WTC11 (cell line): ENCODE measurements at regions not wholly inside any gene's neighbourhood (a gene's known extent, or its start where the extent isn't known, plus 50 kb on each side); places are given as distances from the start of the nearest gene placed in this dataset.

ENCODE experiments used
- ATAC-seq: fragments of 200-7000 bp; cut with Tn5 transposase; 2 replicates; pipeline ENCODE4 v1.10.0; 2021; ENCODE audit warnings: mild to moderate bottlenecking, moderate library complexity
- CTCF ChIA-PET: fragments of 300-600 bp; sonication (Branson Sonifier 250); formaldehyde crosslinking; loops from one replicate; lab custom pipeline; 2021; ENCODE audit warnings: antibody characterized with exemption; lab: Charles Lee
- POLR2A ChIA-PET: fragments of 350-600 bp; sonication (Branson Sonifier 250); formaldehyde crosslinking; loops from one replicate; lab custom pipeline; 2021; ENCODE audit warnings: antibody characterized with exemption; lab: Charles Lee
- DNase-seq: peaks from one replicate; pipeline ENCODE4 v3.0.0; 2021; ENCODE audit warnings: low spot score
- H3K27ac Mint-ChIP-seq: 2 replicates; pipeline ENCODE4 v1.8.0; 2021; ENCODE audit warnings: mixed read lengths
- H3K27me3 Mint-ChIP-seq: 2 replicates; pipeline ENCODE4 v1.8.0; 2021; ENCODE audit warnings: low read depth, mild to moderate bottlenecking, moderate library complexity, mixed read lengths
- H3K36me3 Mint-ChIP-seq: 2 replicates; pipeline ENCODE4 v1.8.0; 2021; ENCODE audit warnings: mixed read lengths
- H3K4me1 Mint-ChIP-seq: 2 replicates; pipeline ENCODE4 v1.8.0; 2022; ENCODE audit warnings: mixed read lengths
- H3K4me3 Mint-ChIP-seq: 2 replicates; pipeline ENCODE4 v1.8.0; 2021; ENCODE audit warnings: mild to moderate bottlenecking, moderate library complexity, mixed read lengths
- H3K9me3 Mint-ChIP-seq: 2 replicates; pipeline ENCODE4 v1.8.0; 2021; ENCODE audit warnings: mixed read lengths
- ATF3 ChIP-seq: sonication (generic); formaldehyde crosslinking; conservative IDR thresholded peaks from 2 replicates; pipeline ENCODE4 v1.8.1; 2022; ENCODE audit warnings: mild to moderate bottlenecking, missing genetic modification reagents
- CREM ChIP-seq: sonication (generic); formaldehyde crosslinking; IDR thresholded peaks from 2 replicates; pipeline ENCODE4 v1.8.1; 2022; ENCODE audit warnings: mild to moderate bottlenecking, missing genetic modification reagents, moderate library complexity
- EMX1 ChIP-seq: fragments of 250-450 bp; sonication (Bioruptor Pico); IDR thresholded peaks from 2 replicates; pipeline ENCODE4 v1.8.0; 2021; ENCODE audit warnings: mild to moderate bottlenecking
- FOXJ3 ChIP-seq: sonication (generic); formaldehyde crosslinking; IDR thresholded peaks from 2 replicates; pipeline ENCODE4 v1.9.0; 2021; ENCODE audit warnings: missing genetic modification reagents, mild to moderate bottlenecking, borderline replicate concordance
- GTF2I ChIP-seq: fragments of 250-450 bp; sonication (Bioruptor Pico); conservative IDR thresholded peaks from 2 replicates; pipeline ENCODE4 v1.4.0; 2021; ENCODE audit warnings: mild to moderate bottlenecking
- HMGA2 ChIP-seq: fragments of 250-450 bp; sonication (Bioruptor Pico); IDR thresholded peaks from 2 replicates; pipeline ENCODE4 v1.4.0; 2021; ENCODE audit warnings: mild to moderate bottlenecking, moderate library complexity
- MAX ChIP-seq: sonication (generic); formaldehyde crosslinking; IDR thresholded peaks from 2 replicates; pipeline ENCODE4 v1.8.0; 2022; ENCODE audit warnings: mild to moderate bottlenecking, missing genetic modification reagents
- NFATC4 ChIP-seq: fragments of 250-450 bp; sonication (Bioruptor Pico); IDR thresholded peaks from 2 replicates; pipeline ENCODE4 v1.9.0; 2021; ENCODE audit warnings: mild to moderate bottlenecking
- NFYB ChIP-seq: sonication (generic); formaldehyde crosslinking; conservative IDR thresholded peaks from 2 replicates; pipeline ENCODE4 v1.8.0; 2022; ENCODE audit warnings: low read depth, missing genetic modification reagents
- PRRX2 ChIP-seq: fragments of 250-450 bp; sonication (Bioruptor Pico); IDR thresholded peaks from 2 replicates; pipeline ENCODE4 v1.8.0; 2021; ENCODE audit warnings: mild to moderate bottlenecking
- RORB ChIP-seq: fragments of 250-450 bp; sonication (Bioruptor Pico); IDR thresholded peaks from 2 replicates; pipeline ENCODE4 v1.9.0; 2021; ENCODE audit warnings: mild to moderate bottlenecking
- SOX15 ChIP-seq: fragments of 250-450 bp; sonication (Bioruptor Pico); IDR thresholded peaks from 2 replicates; pipeline ENCODE4 v1.9.0; 2021; ENCODE audit warnings: mild to moderate bottlenecking
- STAT6 ChIP-seq: sonication (generic); formaldehyde crosslinking; conservative IDR thresholded peaks from 2 replicates; pipeline ENCODE4 v1.8.1; 2023; ENCODE audit warnings: mild to moderate bottlenecking, low read depth, missing genetic modification reagents, moderate library complexity
- TCF7 ChIP-seq: sonication (generic); formaldehyde crosslinking; IDR thresholded peaks from 2 replicates; pipeline ENCODE4 v1.8.0; 2022; ENCODE audit warnings: mild to moderate bottlenecking, low read depth, missing genetic modification reagents, moderate library complexity
- ZNF138 ChIP-seq: sonication (generic); formaldehyde crosslinking; conservative IDR thresholded peaks from 2 replicates; pipeline ENCODE4 v1.8.1; 2022; ENCODE audit warnings: mild to moderate bottlenecking, moderate library complexity, missing genetic modification reagents
- ZNF263 ChIP-seq: sonication (generic); formaldehyde crosslinking; IDR thresholded peaks from 2 replicates; pipeline ENCODE4 v1.8.1; 2022; ENCODE audit warnings: low read depth, mild to moderate bottlenecking, moderate library complexity, missing genetic modification reagents
- TF ChIP-seq, protein P1 (sequence below): sonication (generic); formaldehyde crosslinking; IDR thresholded peaks from 2 replicates; pipeline ENCODE4 v1.8.0; 2022; ENCODE audit warnings: missing genetic modification reagents
- TF ChIP-seq, protein P2 (sequence below): sonication (generic); formaldehyde crosslinking; IDR thresholded peaks from 2 replicates; pipeline ENCODE4 v1.8.1; 2023; ENCODE audit warnings: mild to moderate bottlenecking, missing genetic modification reagents
- TF ChIP-seq, protein P3 (sequence below): sonication (generic); formaldehyde crosslinking; IDR thresholded peaks from 2 replicates; pipeline ENCODE4 v1.8.1; 2022; ENCODE audit warnings: mild to moderate bottlenecking, missing genetic modification reagents, moderate library complexity, borderline replicate concordance

- TF ChIP-seq, protein P1, sequence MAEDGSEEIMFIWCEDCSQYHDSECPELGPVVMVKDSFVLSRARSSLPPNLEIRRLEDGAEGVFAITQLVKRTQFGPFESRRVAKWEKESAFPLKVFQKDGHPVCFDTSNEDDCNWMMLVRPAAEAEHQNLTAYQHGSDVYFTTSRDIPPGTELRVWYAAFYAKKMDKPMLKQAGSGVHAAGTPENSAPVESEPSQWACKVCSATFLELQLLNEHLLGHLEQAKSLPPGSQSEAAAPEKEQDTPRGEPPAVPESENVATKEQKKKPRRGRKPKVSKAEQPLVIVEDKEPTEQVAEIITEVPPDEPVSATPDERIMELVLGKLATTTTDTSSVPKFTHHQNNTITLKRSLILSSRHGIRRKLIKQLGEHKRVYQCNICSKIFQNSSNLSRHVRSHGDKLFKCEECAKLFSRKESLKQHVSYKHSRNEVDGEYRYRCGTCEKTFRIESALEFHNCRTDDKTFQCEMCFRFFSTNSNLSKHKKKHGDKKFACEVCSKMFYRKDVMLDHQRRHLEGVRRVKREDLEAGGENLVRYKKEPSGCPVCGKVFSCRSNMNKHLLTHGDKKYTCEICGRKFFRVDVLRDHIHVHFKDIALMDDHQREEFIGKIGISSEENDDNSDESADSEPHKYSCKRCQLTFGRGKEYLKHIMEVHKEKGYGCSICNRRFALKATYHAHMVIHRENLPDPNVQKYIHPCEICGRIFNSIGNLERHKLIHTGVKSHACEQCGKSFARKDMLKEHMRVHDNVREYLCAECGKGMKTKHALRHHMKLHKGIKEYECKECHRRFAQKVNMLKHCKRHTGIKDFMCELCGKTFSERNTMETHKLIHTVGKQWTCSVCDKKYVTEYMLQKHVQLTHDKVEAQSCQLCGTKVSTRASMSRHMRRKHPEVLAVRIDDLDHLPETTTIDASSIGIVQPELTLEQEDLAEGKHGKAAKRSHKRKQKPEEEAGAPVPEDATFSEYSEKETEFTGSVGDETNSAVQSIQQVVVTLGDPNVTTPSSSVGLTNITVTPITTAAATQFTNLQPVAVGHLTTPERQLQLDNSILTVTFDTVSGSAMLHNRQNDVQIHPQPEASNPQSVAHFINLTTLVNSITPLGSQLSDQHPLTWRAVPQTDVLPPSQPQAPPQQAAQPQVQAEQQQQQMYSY (CRISPR knock-in tag) = no peak
- TF ChIP-seq MAX (CRISPR knock-in tag) (no peak), ZNF263 (no peak), HMGA2 (CRISPR knock-in tag) (no peak), NFATC4 (CRISPR knock-in tag) (no peak), GTF2I (CRISPR knock-in tag) (no peak), EMX1 (no peak), CREM (CRISPR knock-in tag) (no peak), STAT6 (CRISPR knock-in tag) (no peak), NFYB (CRISPR knock-in tag) (no peak), TCF7 (no peak), PRRX2 (CRISPR knock-in tag) (no peak), RORB (CRISPR knock-in tag) (no peak)
- TF ChIP-seq, protein P2, sequence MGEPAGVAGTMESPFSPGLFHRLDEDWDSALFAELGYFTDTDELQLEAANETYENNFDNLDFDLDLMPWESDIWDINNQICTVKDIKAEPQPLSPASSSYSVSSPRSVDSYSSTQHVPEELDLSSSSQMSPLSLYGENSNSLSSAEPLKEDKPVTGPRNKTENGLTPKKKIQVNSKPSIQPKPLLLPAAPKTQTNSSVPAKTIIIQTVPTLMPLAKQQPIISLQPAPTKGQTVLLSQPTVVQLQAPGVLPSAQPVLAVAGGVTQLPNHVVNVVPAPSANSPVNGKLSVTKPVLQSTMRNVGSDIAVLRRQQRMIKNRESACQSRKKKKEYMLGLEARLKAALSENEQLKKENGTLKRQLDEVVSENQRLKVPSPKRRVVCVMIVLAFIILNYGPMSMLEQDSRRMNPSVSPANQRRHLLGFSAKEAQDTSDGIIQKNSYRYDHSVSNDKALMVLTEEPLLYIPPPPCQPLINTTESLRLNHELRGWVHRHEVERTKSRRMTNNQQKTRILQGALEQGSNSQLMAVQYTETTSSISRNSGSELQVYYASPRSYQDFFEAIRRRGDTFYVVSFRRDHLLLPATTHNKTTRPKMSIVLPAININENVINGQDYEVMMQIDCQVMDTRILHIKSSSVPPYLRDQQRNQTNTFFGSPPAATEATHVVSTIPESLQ = no peak
- TF ChIP-seq, protein P3, sequence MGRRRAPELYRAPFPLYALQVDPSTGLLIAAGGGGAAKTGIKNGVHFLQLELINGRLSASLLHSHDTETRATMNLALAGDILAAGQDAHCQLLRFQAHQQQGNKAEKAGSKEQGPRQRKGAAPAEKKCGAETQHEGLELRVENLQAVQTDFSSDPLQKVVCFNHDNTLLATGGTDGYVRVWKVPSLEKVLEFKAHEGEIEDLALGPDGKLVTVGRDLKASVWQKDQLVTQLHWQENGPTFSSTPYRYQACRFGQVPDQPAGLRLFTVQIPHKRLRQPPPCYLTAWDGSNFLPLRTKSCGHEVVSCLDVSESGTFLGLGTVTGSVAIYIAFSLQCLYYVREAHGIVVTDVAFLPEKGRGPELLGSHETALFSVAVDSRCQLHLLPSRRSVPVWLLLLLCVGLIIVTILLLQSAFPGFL (CRISPR knock-in tag) = no peak
Observed at GRCh38 chr4:13722649-13723048, 95.1 kb upstream of the BOD1L1 start (continued).

GRCh38 chr4:13728761-13729160, 101.2 kb upstream of the BOD1L1 start:
- Mint-ChIP-seq H3K9me3 (0 out of 2 replicates have a peak, but pooled peaks cover 3% of the 10 kb centered on the region), H3K27me3 (no peaks in the 10 kb centered on the region; the same call in 1 of the 2 replicates), H3K27ac (no peak overlapping the region), H3K4me1 (no peaks in the 10 kb centered on the region), H3K4me3 (no peak overlapping the region), H3K36me3 (no peaks in the 10 kb centered on the region)
- no peak for DNase-seq
- POLR2A ChIA-PET = interaction anchor here (0.6 kb wide), 1 partner anchor 25 kb away, joined by 4 read pairs; no protein-coding TSS in a partner anchor
- no peak for ATAC-seq
- CTCF ChIA-PET = no interaction called here
- TF ChIP-seq ATF3 = no peak
- TF ChIP-seq FOXJ3 (CRISPR knock-in tag) = no peak
- no peak for TF ChIP-seq STAT6 (CRISPR knock-in tag)
- TF ChIP-seq, protein P1 (CRISPR knock-in tag) = no peak
- TF ChIP-seq SOX15 (CRISPR knock-in tag) = no peak
- no peak for TF ChIP-seq ZNF138 (CRISPR knock-in tag)
